ENCODE measurements at regions not wholly inside any gene's neighbourhood (a gene's known extent, or its start where the extent isn't known, plus 50 kb on each side); places are given as distances from the start of the nearest gene placed in this dataset.

DNA sequence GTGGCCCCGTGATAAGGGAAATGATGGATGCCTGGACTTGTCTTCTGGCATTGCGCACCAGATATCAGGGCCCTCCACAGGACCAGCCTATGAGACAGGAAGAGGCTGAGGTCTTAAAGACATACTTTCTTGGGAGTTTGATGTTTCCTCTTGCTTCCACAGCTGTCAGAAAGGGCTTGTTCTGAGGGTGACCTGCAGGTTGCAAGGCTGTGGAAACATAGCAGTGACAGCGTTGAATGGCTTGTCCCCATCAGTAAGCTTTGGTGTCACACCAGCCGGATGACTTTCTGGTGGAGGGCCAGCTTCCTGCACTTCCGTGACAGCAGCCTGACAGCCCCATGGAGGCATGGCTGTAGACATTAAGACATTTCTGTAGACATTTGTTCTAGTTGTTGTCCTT, 143.2 kb downstream of the C9orf152 start:
- in situ Hi-C loops (cut with HindIII; ENCODE audit: low sequenced_read_pairs) = no loop called here
- TF ChIP-seq CTCF (IDR thresholded peaks at IDR 0.05; ENCODE audit: low read depth, low read length, missing control alignments) = no peak
- no peak for DNase-seq (ENCODE audit: low read depth)
- no peak overlapping the region for H3K4me3 ChIP-seq (ENCODE audit: low read depth, low read length)

DNA sequence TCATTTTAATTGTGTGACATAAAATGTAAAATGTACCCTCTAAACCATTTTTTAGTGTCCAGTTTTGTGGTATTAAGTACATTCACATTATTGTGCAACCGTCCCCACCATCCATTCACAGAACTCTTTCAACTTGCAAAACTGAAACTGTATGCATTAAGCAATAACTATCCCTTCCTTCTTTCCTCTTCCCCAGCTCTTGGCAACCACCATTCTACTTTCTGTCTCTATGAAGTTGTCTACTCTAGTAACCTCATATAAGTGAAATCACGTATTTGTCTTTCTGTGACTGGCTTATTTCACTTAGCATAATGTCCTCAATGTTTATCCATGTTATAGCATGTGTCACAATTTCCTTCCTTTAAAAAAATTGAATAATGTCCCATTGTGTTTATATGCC, 142.4 kb downstream of the C9orf152 start:
- no peak overlapping the region for H3K4me3 ChIP-seq (ENCODE audit: low read depth, low read length)
- in situ Hi-C loops (cut with HindIII; ENCODE audit: low sequenced_read_pairs) = no loop called here
- DNase-seq (ENCODE audit: low read depth) = no peak
- no peak for TF ChIP-seq CTCF (IDR thresholded peaks at IDR 0.05; ENCODE audit: low read depth, low read length, missing control alignments)

- no peak overlapping the region for H3K4me3 ChIP-seq (ENCODE audit: low read depth, low read length)
- no peak for TF ChIP-seq CTCF (IDR thresholded peaks at IDR 0.05; ENCODE audit: low read depth, low read length, missing control alignments)
- no peak for DNase-seq (ENCODE audit: low read depth)
- in situ Hi-C loops (cut with HindIII; ENCODE audit: low sequenced_read_pairs) = no loop called here
These were observed 140.8 kb downstream of the C9orf152 start for GRCh38 chr9:110066929-110067716.

DNA sequence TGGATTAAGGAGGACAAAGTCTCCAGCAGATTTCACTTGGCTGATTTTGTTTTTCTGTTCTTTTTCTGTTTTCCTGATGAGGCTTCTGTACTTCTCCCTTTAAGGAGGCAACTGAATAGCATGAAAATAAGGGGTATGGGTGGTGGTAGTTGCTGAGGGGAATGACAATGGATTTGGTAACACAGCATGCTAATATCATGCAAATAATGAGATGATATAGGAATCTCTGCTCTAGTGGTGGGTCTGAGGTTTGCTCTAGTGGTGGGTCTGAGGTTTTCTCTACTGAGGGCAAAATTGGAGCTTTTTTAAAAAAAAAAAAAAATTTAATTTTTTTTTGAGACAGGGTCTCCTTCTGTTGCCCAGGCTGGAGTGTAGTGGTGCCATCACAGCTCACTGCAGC, 139.7 kb downstream of the C9orf152 start:
- no peak for TF ChIP-seq CTCF (IDR thresholded peaks at IDR 0.05; ENCODE audit: low read depth, low read length, missing control alignments)
- in situ Hi-C loops (cut with HindIII; ENCODE audit: low sequenced_read_pairs) = no loop called here
- no peak overlapping the region for H3K4me3 ChIP-seq (ENCODE audit: low read depth, low read length)
- no peak for DNase-seq (ENCODE audit: low read depth)

DNA sequence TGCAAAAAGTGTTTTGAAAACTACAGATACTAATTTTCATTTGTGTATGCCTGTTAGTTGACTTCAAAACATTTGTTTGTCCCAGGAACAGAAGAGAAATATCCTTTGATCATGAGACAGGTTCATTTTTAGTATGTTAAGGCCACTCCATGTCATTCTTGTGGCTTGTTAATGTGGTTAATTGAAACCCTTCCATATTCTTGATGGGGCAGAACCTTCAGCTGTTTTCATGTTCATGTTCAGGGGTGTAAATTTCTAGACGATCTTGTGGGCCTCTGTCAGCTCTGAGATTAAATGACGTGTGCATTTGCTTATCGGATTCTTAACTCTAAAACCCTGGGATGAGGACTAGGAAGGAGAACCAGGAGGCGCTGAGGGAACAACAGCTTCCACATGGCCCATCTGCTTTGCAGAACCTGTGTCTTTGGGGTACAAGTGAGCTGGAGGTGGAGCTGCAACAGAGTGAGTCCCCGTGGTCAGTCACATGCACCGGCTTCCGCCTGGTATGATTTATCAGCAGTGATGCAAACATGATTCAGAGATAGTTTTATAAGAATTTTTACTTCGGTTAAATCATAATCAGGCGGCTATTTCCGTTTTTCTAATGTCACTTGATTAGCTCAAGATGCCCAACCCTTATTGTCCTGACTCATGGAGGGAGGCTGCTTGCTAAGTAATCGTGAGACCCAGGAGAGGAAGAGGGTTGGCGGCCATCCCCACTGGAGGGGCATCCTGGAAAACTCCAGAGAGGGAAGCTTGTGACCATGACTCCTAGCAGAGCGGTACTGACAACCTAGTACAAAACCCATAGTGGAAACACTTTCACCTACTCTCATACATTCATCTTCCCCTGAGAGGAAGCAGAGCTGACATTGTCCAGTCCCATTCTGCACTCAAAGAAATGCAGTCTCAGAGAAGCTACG, 138.4 kb downstream of the C9orf152 start:
- no peak for TF ChIP-seq CTCF (IDR thresholded peaks at IDR 0.05; ENCODE audit: low read depth, low read length, missing control alignments)
- no peak for DNase-seq (ENCODE audit: low read depth)
- in situ Hi-C loops (cut with HindIII; ENCODE audit: low sequenced_read_pairs) = loop anchor here (5.0 kb wide), 2 partner anchors 83 to 167 kb away; no protein-coding TSS in a partner anchor
- H3K4me3 ChIP-seq (ENCODE audit: low read depth, low read length) = no peak overlapping the region

- in situ Hi-C loops (cut with HindIII; ENCODE audit: low sequenced_read_pairs) = loop anchor here (5.0 kb wide), 2 partner anchors 80 to 170 kb away; no protein-coding TSS in a partner anchor
- no peak for TF ChIP-seq CTCF (IDR thresholded peaks at IDR 0.05; ENCODE audit: low read depth, low read length, missing control alignments)
- no peak for DNase-seq (ENCODE audit: low read depth)
- no peak overlapping the region for H3K4me3 ChIP-seq (ENCODE audit: low read depth, low read length)
These were observed 135.2 kb downstream of the C9orf152 start for GRCh38 chr9:110072597-110073355.

All from astrocyte of the cerebellum (primary cell).